Activated CD4-positive, alpha-beta T cell treated with anti-CD3 and anti-CD28 coated beads, Interleukin-2, Interleukin-4, amounts not matched to agents 100 ng/mL and 50 ng/mL, durations not matched to agents 16 hours and 8 hours (primary cell): ENCODE measurements at regions not wholly inside any gene's neighbourhood (a gene's known extent, or its start where the extent isn't known, plus 50 kb on each side); places are given as distances from the start of the nearest gene placed in this dataset.
"Not testable (repeated sequence)": the region's sequence is repeated elsewhere in the genome, so short reads cannot be mapped to it uniquely, and the experiment has no call there.

Source experiments
- DNase-seq: peaks from one replicate; pipeline ENCODE4 v3.0.0-alpha.2; 2020; ENCODE audit warnings: low spot score

GRCh38 chr5:18560602-18561001 lies 926.3 kb downstream of the TAF11L14 start:
- DNase-seq, result no peak

GRCh38 chr5:18563853-18564252 lies 929.6 kb downstream of the TAF11L14 start:
- no peak for DNase-seq

- DNase-seq, result no peak
These were observed 932.4 kb downstream of the TAF11L14 start for GRCh38 chr5:18566671-18567070.

GRCh38 chr5:18576586-18576985 lies 942.3 kb downstream of the TAF11L14 start:
- no peak for DNase-seq

- no peak for DNase-seq
These were observed 966.9 kb downstream of the TAF11L14 start for GRCh38 chr5:18601185-18601584.

GRCh38 chr5:18602402-18602801 lies 968.1 kb downstream of the TAF11L14 start:
- no peak for DNase-seq

GRCh38 chr5:18605186-18605585 lies 970.9 kb downstream of the TAF11L14 start:
- no peak for DNase-seq

GRCh38 chr5:18607570-18607969 lies 973.3 kb downstream of the TAF11L14 start:
- DNase-seq, result no peak

GRCh38 chr5:18617191-18617590 lies 982.9 kb downstream of the TAF11L14 start:
- DNase-seq, result not testable (repeated sequence)

- DNase-seq, result no peak
These were observed 996.3 kb downstream of the TAF11L14 start for GRCh38 chr5:18630458-18631045.

GRCh38 chr5:18652404-18653215 lies 1018.4 kb downstream of the TAF11L14 start:
- no peak for DNase-seq

- DNase-seq, result no peak
These were observed 1019.0 kb downstream of the TAF11L14 start for GRCh38 chr5:18653216-18653752.

- no peak for DNase-seq
These were observed 1026.3 kb downstream of the TAF11L14 start for GRCh38 chr5:18660511-18660910.

GRCh38 chr5:18662231-18662630 lies 1028.0 kb downstream of the TAF11L14 start:
- no peak for DNase-seq

- not testable (repeated sequence) for DNase-seq
These were observed 1040.0 kb downstream of the TAF11L14 start for GRCh38 chr5:18674212-18674611.

- DNase-seq, result no peak
These were observed 1040.8 kb downstream of the TAF11L14 start for GRCh38 chr5:18675041-18675440.

- no peak for DNase-seq
These were observed 1052.0 kb downstream of the TAF11L14 start for GRCh38 chr5:18686253-18686652.

GRCh38 chr5:18687429-18687828 lies 1053.2 kb downstream of the TAF11L14 start:
- DNase-seq, result no peak

GRCh38 chr5:18699681-18700080 lies 1065.4 kb downstream of the TAF11L14 start:
- no peak for DNase-seq

- DNase-seq, result no peak
These were observed 1068.6 kb downstream of the TAF11L14 start for GRCh38 chr5:18702821-18703220.

- DNase-seq, result no peak
These were observed 1078.8 kb downstream of the TAF11L14 start for GRCh38 chr5:18712936-18713485.

- no peak for DNase-seq
These were observed 1085.7 kb downstream of the TAF11L14 start for GRCh38 chr5:18720002-18720401.
